GM12878 (cell line): ENCODE measurements at regions not wholly inside any gene's neighbourhood (a gene's known extent, or its start where the extent isn't known, plus 50 kb on each side); places are given as distances from the start of the nearest gene placed in this dataset.

Source experiments
- ATAC-seq: fragments of 200-7000 bp; cut with Tn5 transposase; 3 replicates; pipeline ENCODE4 v1.9.1; 2020; ENCODE audit warnings: mild to moderate bottlenecking, moderate library complexity
- BruUV-seq: library from RNA; stranded (reverse); fragments of 400-500 nt; replicated peaks from 2 replicates; lab custom pipeline; 2021; lab: Mats Ljungman, UMichigan
- CTCF ChIA-PET: fragments of 300-600 bp; sonication (Branson Sonifier 250); formaldehyde crosslinking; extraction: SDS; loops from one replicate; lab custom pipeline; 2021; ENCODE audit warnings: inconsistent platforms; lab: Yijun Ruan, JAX
- POLR2A ChIA-PET: fragments of 350-600 bp; formaldehyde crosslinking; extraction: SDS; loops from one replicate; lab custom pipeline; 2021; ENCODE audit warnings: inconsistent platforms; lab: Charles Lee
- RAD21 ChIA-PET: fragments of 300-600 bp; sonication (Branson Sonifier 250); formaldehyde crosslinking; loops from one replicate; lab custom pipeline; 2023; ENCODE audit warnings: antibody characterized with exemption; ENCODE audit not compliant: unreplicated experiment; lab: Charles Lee
- SMC1A ChIA-PET: fragments of 300-600 bp; sonication (Branson Sonifier 250); formaldehyde crosslinking; loops from one replicate; lab custom pipeline; 2023; ENCODE audit not compliant: unreplicated experiment, uncharacterized antibody; lab: Charles Lee
- DNase-seq: peaks from one replicate; pipeline ENCODE4 v3.0.0-alpha.2; 2011; ENCODE audit warnings: low read depth, low spot score
- FAIRE-seq: peaks from 3 replicates; lab custom pipeline; 2011; peaks lifted over from hg19 to GRCh38; lab: Jason Lieb, UNC
- H2AFZ ChIP-seq: 2 replicates; pipeline ENCODE4 v1.6.0; 2011; ENCODE audit warnings: low read depth, low read length, control low read depth; ENCODE audit not compliant: control insufficient read depth
- H3K27ac ChIP-seq: 2 replicates; pipeline ENCODE4 v1.5.1; 2011; ENCODE audit warnings: control low read depth; ENCODE audit not compliant: control insufficient read depth, insufficient read depth
- H3K27me3 ChIP-seq, 2 experiments: replicated peaks in 1 of 2; 2 replicates each; pipeline versions ENCODE4 v1.6.0 to v1.6.1; 2011; ENCODE audit warnings: low read length in 1 of 2; ENCODE audit not compliant: control insufficient read depth in 2 of 2, insufficient read depth in 2 of 2
- H3K36me3 ChIP-seq, 2 experiments: 2 replicates each; pipeline ENCODE4 v1.5.1; 2011; ENCODE audit warnings: low read length in 1 of 2; ENCODE audit not compliant: control insufficient read depth in 2 of 2, insufficient read depth in 2 of 2
- H3K4me1 ChIP-seq: 2 replicates; pipeline ENCODE4 v1.6.1; 2011; ENCODE audit warnings: mild to moderate bottlenecking, low read length, moderate library complexity, mixed read lengths; ENCODE audit not compliant: control insufficient read depth, insufficient read depth
- H3K4me2 ChIP-seq: 2 replicates; pipeline ENCODE4 v1.6.0; 2011; ENCODE audit warnings: control low read depth; ENCODE audit not compliant: control insufficient read depth, insufficient read depth
- H3K4me3 ChIP-seq: fragments of 200-600 bp; sonication (generic); 2 replicates; pipeline ENCODE4 v1.5.1; 2016
- H3K79me2 ChIP-seq: 2 replicates; pipeline ENCODE4 v1.6.0; 2011; ENCODE audit warnings: low read length; ENCODE audit not compliant: control insufficient read depth, insufficient read depth
- H3K9ac ChIP-seq: 2 replicates; pipeline ENCODE4 v1.8.0; 2011; ENCODE audit warnings: low read length, control low read depth, mixed read lengths; ENCODE audit not compliant: control insufficient read depth, insufficient read depth
- H3K9me3 ChIP-seq: replicated peaks from 3 replicates; pipeline ENCODE4 v1.5.1; 2011; ENCODE audit warnings: mild to moderate bottlenecking, low read length; ENCODE audit not compliant: control insufficient read depth, insufficient read depth
- H4K20me1 ChIP-seq: 2 replicates; pipeline ENCODE4 v1.6.0; 2011; ENCODE audit not compliant: control insufficient read depth, insufficient read depth
- BCL11A ChIP-seq: IDR thresholded peaks from 2 replicates; pipeline ENCODE4 v1.6.1; 2011; ENCODE audit warnings: low read depth, low read length
- BHLHE40 ChIP-seq, 2 experiments: fragments of 450-650 bp in 1 of 2; IDR thresholded peaks; 2 replicates each; pipeline ENCODE4 v1.6.1; 2011 to 2017; ENCODE audit warnings: low read depth in 2 of 2, borderline replicate concordance in 1 of 2, improper control_type of control experiment in 1 of 2, low read length in 1 of 2, mild to moderate bottlenecking in 1 of 2
- CHD2 ChIP-seq: IDR thresholded peaks from 2 replicates; pipeline ENCODE4 v1.6.1; 2011; ENCODE audit warnings: low read depth, low read length, improper control_type of control experiment, borderline replicate concordance
- CREM ChIP-seq: IDR thresholded peaks from 2 replicates; pipeline ENCODE4 v1.6.1; 2014; ENCODE audit warnings: antibody characterized with exemption, low read depth
- EED ChIP-seq: sonication (generic); IDR thresholded peaks from 2 replicates; pipeline ENCODE4 v1.6.1; 2016; ENCODE audit warnings: antibody characterized with exemption, low read depth
- EP300 ChIP-seq, 2 experiments: fragments of 150-350 bp in 1 of 2; IDR thresholded peaks; 2 replicates each; pipeline ENCODE4 v1.6.1; 2011 to 2012; ENCODE audit warnings: low read depth in 2 of 2, low read length in 2 of 2, borderline replicate concordance in 1 of 2, improper control_type of control experiment in 1 of 2, inconsistent platforms in 1 of 2; ENCODE audit not compliant: control insufficient read depth in 1 of 2
- KAT2A ChIP-seq: conservative IDR thresholded peaks from 2 replicates; pipeline ENCODE4 v1.6.1; 2011; ENCODE audit warnings: low read depth, low read length; ENCODE audit not compliant: control insufficient read depth
- MYB ChIP-seq: fragments of 150-350 bp; IDR thresholded peaks from 2 replicates; pipeline ENCODE4 v1.6.1; 2014; ENCODE audit warnings: mild to moderate bottlenecking, low read depth, low read length, borderline replicate concordance
- MYC ChIP-seq: IDR thresholded peaks from 2 replicates; pipeline ENCODE4 v1.6.1; 2011; ENCODE audit warnings: mild to moderate bottlenecking, low read length, moderate library complexity, inconsistent platforms; ENCODE audit not compliant: insufficient read depth, insufficient replicate concordance, insufficient read length, severe bottlenecking
- POLR2AphosphoS5 ChIP-seq: IDR thresholded peaks from 2 replicates; pipeline ENCODE4 v1.6.1; 2011; ENCODE audit warnings: mild to moderate bottlenecking, low read length, inconsistent platforms
- RCOR1 ChIP-seq: conservative IDR thresholded peaks from 2 replicates; pipeline ENCODE4 v1.6.1; 2012; ENCODE audit warnings: low read depth, low read length, improper control_type of control experiment
- SREBF1 ChIP-seq: IDR thresholded peaks from 2 replicates; pipeline ENCODE4 v1.6.1; 2012; ENCODE audit warnings: mild to moderate bottlenecking, low read length
- SREBF2 ChIP-seq: IDR thresholded peaks from 2 replicates; pipeline ENCODE4 v1.6.1; 2012; ENCODE audit warnings: mild to moderate bottlenecking, low read length
- TAF1 ChIP-seq: IDR thresholded peaks from 2 replicates; pipeline ENCODE4 v1.6.1; 2011; ENCODE audit warnings: mild to moderate bottlenecking, low read depth, low read length, borderline replicate concordance
- TARDBP ChIP-seq: IDR thresholded peaks from 2 replicates; pipeline ENCODE4 v1.6.1; 2016; ENCODE audit warnings: borderline replicate concordance
- TCF3 ChIP-seq: IDR thresholded peaks from 2 replicates; pipeline ENCODE4 v1.6.1; 2012; ENCODE audit warnings: low read depth, mild to moderate bottlenecking, low read length, borderline replicate concordance; ENCODE audit not compliant: insufficient read depth
- WRNIP1 ChIP-seq: IDR thresholded peaks from 2 replicates; pipeline ENCODE4 v1.6.1; 2011; ENCODE audit warnings: low read depth, low read length, improper control_type of control experiment, borderline replicate concordance
- ZNF622 ChIP-seq: fragments of 450-650 bp; IDR thresholded peaks from 2 replicates; pipeline ENCODE4 v1.6.1; 2017; ENCODE audit warnings: mild to moderate bottlenecking, inconsistent platforms
- WGBS: methylation state at CpG from one replicate; pipeline ENCODE4 v1.1.6; 2016; ENCODE audit warnings: low lambda C conversion rate; ENCODE audit not compliant: insufficient replicate concordance, insufficient coverage; ENCODE audit errors: missing lambda C conversion rate; 5-methylcytosine and 5-hydroxymethylcytosine counted together
- in situ Hi-C: fragments of 300-500 bp; cut with MboI; formaldehyde crosslinking; loops from 9 replicates; pipeline ENCODE4 v1.14.3; 2018; ENCODE audit warnings: mixed read lengths
- intact Hi-C: fragments of 100-400 bp; cut with micrococcal nuclease; formaldehyde crosslinking; loops from one replicate; pipeline ENCODE4 v1.14.2; 2022; ENCODE audit not compliant: unreplicated experiment
- TF ChIP-seq, protein P1 (sequence below): fragments of 450-650 bp; formaldehyde crosslinking; IDR thresholded peaks from 2 replicates; pipeline ENCODE4 v1.4.0; 2020; ENCODE audit warnings: mild to moderate bottlenecking, moderate library complexity
- TF ChIP-seq, protein P2 (sequence below): IDR thresholded peaks from 2 replicates; pipeline ENCODE4 v1.6.1; 2011; ENCODE audit warnings: mild to moderate bottlenecking, low read depth, low read length, moderate library complexity; ENCODE audit not compliant: insufficient replicate concordance

DNA sequence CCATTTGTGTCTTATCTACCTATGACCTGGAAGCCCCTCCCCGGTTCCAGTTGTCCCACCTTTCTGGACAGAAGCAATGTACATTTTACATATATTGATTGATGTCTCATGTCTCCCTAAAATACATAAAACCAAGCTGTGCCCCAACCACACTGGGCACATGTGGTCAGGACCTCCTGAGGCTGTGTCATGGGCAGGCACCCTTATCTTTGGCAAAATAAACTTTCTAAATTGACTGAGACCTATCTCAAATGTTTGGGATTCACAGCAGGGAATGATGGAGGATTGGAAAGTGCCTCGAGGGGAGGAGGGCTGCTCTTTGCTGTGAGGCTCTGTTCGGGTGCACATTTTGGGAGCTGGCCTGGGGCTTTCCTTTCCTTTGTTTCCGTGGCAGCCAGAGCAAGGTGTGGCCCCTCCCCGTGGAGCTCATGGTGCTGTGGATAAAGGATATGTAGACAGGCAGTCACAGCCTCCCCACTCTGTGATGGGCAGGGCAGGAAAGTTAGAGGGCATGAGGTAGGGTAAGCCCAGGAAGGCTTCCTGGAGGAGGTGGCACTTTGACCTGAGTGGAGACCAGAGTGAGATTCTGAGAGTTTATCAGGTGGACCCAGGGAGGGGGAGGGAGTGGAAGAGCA, 615.6 kb downstream of the TBC1D22A start:
- ChIA-PET POLR2A (no interaction called here), RAD21 (no interaction called here), CTCF (no interaction called here), SMC1A (no interaction called here)
- FAIRE-seq (no peak), ATAC-seq (no peak), DNase-seq (no peak)
- Histone ChIP-seq H3K4me2 (no peak overlapping the region), H3K4me1 (no peaks in the 10 kb centered on the region), H3K79me2 (no peaks in the 10 kb centered on the region), H3K27me3 (no peaks in the 10 kb centered on the region), H3K36me3 (no peaks in the 10 kb centered on the region), H3K9me3 (no peaks in the 10 kb centered on the region; the same call in 2 of the 3 replicates), H3K4me3 (no peak overlapping the region), H4K20me1 (no peaks in the 10 kb centered on the region), H3K27ac (no peak overlapping the region), H3K9ac (no peak overlapping the region), H2AFZ (no peak overlapping the region)
- intact Hi-C loops: no loop called here
- BruUV-seq: no TSS peak
- no peak for TF ChIP-seq BCL11A
- TF ChIP-seq TCF3: no peak
- no peak for TF ChIP-seq RCOR1
- TF ChIP-seq TAF1: no peak
- no peak for TF ChIP-seq MYB
- no peak for TF ChIP-seq ZNF622
- no peak for TF ChIP-seq TARDBP
- no peak for TF ChIP-seq EED
- no peak for TF ChIP-seq POLR2AphosphoS5
- TF ChIP-seq CHD2: no peak
- TF ChIP-seq, protein P1, sequence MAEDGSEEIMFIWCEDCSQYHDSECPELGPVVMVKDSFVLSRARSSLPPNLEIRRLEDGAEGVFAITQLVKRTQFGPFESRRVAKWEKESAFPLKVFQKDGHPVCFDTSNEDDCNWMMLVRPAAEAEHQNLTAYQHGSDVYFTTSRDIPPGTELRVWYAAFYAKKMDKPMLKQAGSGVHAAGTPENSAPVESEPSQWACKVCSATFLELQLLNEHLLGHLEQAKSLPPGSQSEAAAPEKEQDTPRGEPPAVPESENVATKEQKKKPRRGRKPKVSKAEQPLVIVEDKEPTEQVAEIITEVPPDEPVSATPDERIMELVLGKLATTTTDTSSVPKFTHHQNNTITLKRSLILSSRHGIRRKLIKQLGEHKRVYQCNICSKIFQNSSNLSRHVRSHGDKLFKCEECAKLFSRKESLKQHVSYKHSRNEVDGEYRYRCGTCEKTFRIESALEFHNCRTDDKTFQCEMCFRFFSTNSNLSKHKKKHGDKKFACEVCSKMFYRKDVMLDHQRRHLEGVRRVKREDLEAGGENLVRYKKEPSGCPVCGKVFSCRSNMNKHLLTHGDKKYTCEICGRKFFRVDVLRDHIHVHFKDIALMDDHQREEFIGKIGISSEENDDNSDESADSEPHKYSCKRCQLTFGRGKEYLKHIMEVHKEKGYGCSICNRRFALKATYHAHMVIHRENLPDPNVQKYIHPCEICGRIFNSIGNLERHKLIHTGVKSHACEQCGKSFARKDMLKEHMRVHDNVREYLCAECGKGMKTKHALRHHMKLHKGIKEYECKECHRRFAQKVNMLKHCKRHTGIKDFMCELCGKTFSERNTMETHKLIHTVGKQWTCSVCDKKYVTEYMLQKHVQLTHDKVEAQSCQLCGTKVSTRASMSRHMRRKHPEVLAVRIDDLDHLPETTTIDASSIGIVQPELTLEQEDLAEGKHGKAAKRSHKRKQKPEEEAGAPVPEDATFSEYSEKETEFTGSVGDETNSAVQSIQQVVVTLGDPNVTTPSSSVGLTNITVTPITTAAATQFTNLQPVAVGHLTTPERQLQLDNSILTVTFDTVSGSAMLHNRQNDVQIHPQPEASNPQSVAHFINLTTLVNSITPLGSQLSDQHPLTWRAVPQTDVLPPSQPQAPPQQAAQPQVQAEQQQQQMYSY: no peak
- TF ChIP-seq MYC: no peak
- TF ChIP-seq WRNIP1: no peak
- TF ChIP-seq EP300 (IDR thresholded peaks at IDR 0.05; ENCODE audit: borderline replicate concordance in 1 of 2, control insufficient read depth in 1 of 2, low read depth in 2 of 2, low read length in 2 of 2): no peak
- TF ChIP-seq CREM: no peak
- no peak for TF ChIP-seq SREBF2
- TF ChIP-seq BHLHE40 (IDR thresholded peaks at IDR 0.05; ENCODE audit: borderline replicate concordance in 1 of 2, low read depth in 2 of 2, low read length in 1 of 2): no peak
- no peak for TF ChIP-seq SREBF1
- TF ChIP-seq KAT2A: no peak
- TF ChIP-seq, protein P2, sequence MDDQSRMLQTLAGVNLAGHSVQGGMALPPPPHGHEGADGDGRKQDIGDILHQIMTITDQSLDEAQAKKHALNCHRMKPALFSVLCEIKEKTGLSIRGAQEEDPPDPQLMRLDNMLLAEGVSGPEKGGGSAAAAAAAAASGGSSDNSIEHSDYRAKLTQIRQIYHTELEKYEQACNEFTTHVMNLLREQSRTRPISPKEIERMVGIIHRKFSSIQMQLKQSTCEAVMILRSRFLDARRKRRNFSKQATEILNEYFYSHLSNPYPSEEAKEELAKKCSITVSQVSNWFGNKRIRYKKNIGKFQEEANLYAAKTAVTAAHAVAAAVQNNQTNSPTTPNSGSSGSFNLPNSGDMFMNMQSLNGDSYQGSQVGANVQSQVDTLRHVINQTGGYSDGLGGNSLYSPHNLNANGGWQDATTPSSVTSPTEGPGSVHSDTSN: no peak
- in situ Hi-C loops: loop anchor here (5.0 kb wide), 1 partner anchor 49 kb away; no protein-coding TSS in a partner anchor
- 4% methylated on average over 5 of the region's 5 CpGs for WGBS
